ENCODE measurements at regions not wholly inside any gene's neighbourhood (a gene's known extent, or its start where the extent isn't known, plus 50 kb on each side); places are given as distances from the start of the nearest gene placed in this dataset.

DNA sequence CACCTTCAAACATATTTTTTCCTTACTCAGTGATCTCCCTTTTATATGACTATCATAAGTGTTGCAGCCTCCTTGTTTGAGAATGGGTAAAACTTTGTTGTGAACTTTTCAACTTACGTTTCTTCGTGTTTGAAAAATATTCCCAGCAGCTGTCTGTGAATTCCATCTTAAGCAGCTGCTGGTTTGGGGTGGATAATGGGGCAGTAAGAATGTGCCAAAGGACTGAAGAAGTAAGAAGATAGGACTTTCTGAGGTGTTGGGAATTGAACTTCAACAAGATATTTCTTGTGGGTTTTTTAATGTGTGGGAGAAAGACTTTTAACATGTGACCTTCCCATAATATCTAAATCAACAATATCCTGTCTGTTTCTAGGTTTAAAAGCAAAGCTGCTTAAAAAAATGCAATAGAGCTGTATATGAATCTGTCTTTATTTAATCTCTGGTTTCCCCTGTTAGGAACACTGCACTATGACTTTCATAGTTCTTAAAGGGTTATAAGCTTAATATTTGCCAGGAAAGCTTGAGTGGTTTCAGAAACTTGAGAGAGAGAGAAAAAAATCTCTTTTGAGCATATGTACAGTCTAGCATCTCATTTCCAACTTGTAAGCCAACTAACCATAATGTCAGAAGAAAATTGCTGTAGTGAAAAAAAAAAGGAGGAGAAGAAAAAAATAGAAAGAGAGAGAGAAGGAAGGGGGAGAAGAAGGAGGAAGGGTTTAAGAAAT is 1659.2 kb upstream of the FLRT2 start:
- DNase-seq = no peak
- Histone ChIP-seq H3K4me1 (no peaks in the 10 kb centered on the region), H3K27ac (no peak overlapping the region), H3K27me3 (no peaks in the 10 kb centered on the region), H3K4me3 (replicated peaks in 1 of 3) (no peak overlapping the region), H3K9me3 (no peaks in the 10 kb centered on the region), H3K36me3 (no peaks in the 10 kb centered on the region)
- TF ChIP-seq CTCF (IDR thresholded peaks at IDR 0.05) (no peak), POLR2A (IDR thresholded peaks at IDR 0.05) (no peak)
- intact Hi-C loops (cut with DNase I) = no loop called here
- WGBS, 2 donors = 81 to 83% methylated on average over 2 of the region's 2 CpGs

GRCh38 chr14:83873669-83874068 is 1656.3 kb upstream of the FLRT2 start:
- WGBS, 2 donors = 58 to 64% methylated on average over 3 of the region's 3 CpGs
- no peak for TF ChIP-seq POLR2A (IDR thresholded peaks at IDR 0.05)
- no peak for TF ChIP-seq CTCF (IDR thresholded peaks at IDR 0.05)
- intact Hi-C loops (cut with DNase I) = no loop called here
- Histone ChIP-seq H3K36me3 (no peaks in the 10 kb centered on the region), H3K4me1 (no peaks in the 10 kb centered on the region), H3K27me3 (no peaks in the 10 kb centered on the region), H3K4me3 (replicated peaks in 1 of 3) (no peak overlapping the region), H3K27ac (no peak overlapping the region), H3K9me3 (no peaks in the 10 kb centered on the region)
- no peak for DNase-seq

GRCh38 chr14:83874662-83875061 is 1655.3 kb upstream of the FLRT2 start:
- no peak for DNase-seq
- TF ChIP-seq CTCF (IDR thresholded peaks at IDR 0.05) (no peak), POLR2A (IDR thresholded peaks at IDR 0.05) (no peak)
- no peaks in the 10 kb centered on the region for H3K36me3 ChIP-seq
- intact Hi-C loops (cut with DNase I) = no loop called here
- 53 to 83% methylated on average over 1 of the region's 1 CpG for WGBS, 2 donors
- no peaks in the 10 kb centered on the region for H3K9me3 ChIP-seq
- no peak overlapping the region for H3K27ac ChIP-seq
- no peaks in the 10 kb centered on the region for H3K27me3 ChIP-seq
- no peaks in the 10 kb centered on the region for H3K4me1 ChIP-seq
- H3K4me3 ChIP-seq (replicated peaks in 1 of 3) = no peak overlapping the region

DNA sequence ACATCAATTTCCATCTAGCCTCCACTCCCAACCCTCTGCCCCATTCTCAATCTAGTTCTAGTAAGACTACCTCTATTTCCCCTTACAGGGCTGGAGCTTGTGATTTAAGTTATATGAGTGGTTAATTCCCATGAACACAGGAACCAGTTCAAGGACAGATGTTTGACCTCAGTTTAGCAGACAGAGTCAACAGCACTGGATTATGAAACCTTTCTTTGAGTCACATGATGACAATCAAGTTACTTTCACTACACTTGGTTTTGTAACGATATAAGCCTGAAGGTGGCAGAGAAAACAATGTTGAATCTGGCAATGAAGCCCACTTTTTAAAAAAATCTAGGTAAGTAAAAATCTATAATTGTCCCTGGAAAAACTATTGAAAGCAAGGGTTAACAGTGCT is 1646.2 kb upstream of the FLRT2 start:
- Histone ChIP-seq H3K4me1 (no peaks in the 10 kb centered on the region), H3K27ac (no peak overlapping the region), H3K36me3 (no peaks in the 10 kb centered on the region), H3K4me3 (replicated peaks in 1 of 3) (no peak overlapping the region), H3K9me3 (no peaks in the 10 kb centered on the region), H3K27me3 (no peaks in the 10 kb centered on the region)
- TF ChIP-seq CTCF (IDR thresholded peaks at IDR 0.05) = no peak
- WGBS, 2 donors = 54 to 68% methylated on average over 1 of the region's 1 CpG
- intact Hi-C loops (cut with DNase I) = no loop called here
- DNase-seq = no peak

GRCh38 chr14:83885837-83886293 is 1644.1 kb upstream of the FLRT2 start:
- TF ChIP-seq POLR2A (IDR thresholded peaks at IDR 0.05) (no peak), CTCF (IDR thresholded peaks at IDR 0.05) (no peak)
- no peak for DNase-seq
- H3K27me3 ChIP-seq = no peaks in the 10 kb centered on the region
- WGBS, 2 donors = 76 to 94% methylated on average over 4 of the region's 4 CpGs
- H3K36me3 ChIP-seq = no peaks in the 10 kb centered on the region
- no peak overlapping the region for H3K4me3 ChIP-seq (replicated peaks in 1 of 3)
- no peaks in the 10 kb centered on the region for H3K9me3 ChIP-seq
- intact Hi-C loops (cut with DNase I) = no loop called here
- H3K27ac ChIP-seq = no peak overlapping the region
- H3K4me1 ChIP-seq = no peaks in the 10 kb centered on the region
